HG03575 (cell line): ENCODE measurements at regions not wholly inside any gene's neighbourhood (a gene's known extent, or its start where the extent isn't known, plus 50 kb on each side); places are given as distances from the start of the nearest gene placed in this dataset.

Source experiments
- ATAC-seq: cut with Tn5 transposase; IDR thresholded peaks from one replicate; pipeline ENCODE4 v1.9.1; 2021; ENCODE audit not compliant: unreplicated experiment, insufficient number of reproducible peaks, low FRiP score; ENCODE audit errors: extremely low read depth

- no peak for ATAC-seq
These were observed 93.2 kb downstream of the PTCSC3 start for GRCh38 chr14:36083317-36083716.

GRCh38 chr14:36078080-36078479 lies 98.4 kb downstream of the PTCSC3 start:
- no peak for ATAC-seq

GRCh38 chr14:36076197-36076596 lies 100.3 kb downstream of the PTCSC3 start:
- no peak for ATAC-seq

- no peak for ATAC-seq
These were observed 101.3 kb downstream of the PTCSC3 start for GRCh38 chr14:36075203-36075602.

- no peak for ATAC-seq
These were observed 105.8 kb downstream of the PTCSC3 start for GRCh38 chr14:36070720-36071043.

GRCh38 chr14:36070031-36070719 lies 106.3 kb downstream of the PTCSC3 start:
- no peak for ATAC-seq

GRCh38 chr14:36069535-36069900 lies 107.0 kb downstream of the PTCSC3 start:
- no peak for ATAC-seq

- ATAC-seq: no peak
These were observed 107.6 kb downstream of the PTCSC3 start for GRCh38 chr14:36068777-36069534.

GRCh38 chr14:36067428-36068187 lies 108.9 kb downstream of the PTCSC3 start:
- ATAC-seq: no peak

GRCh38 chr14:36066636-36067035 lies 109.9 kb downstream of the PTCSC3 start:
- ATAC-seq: no peak

- no peak for ATAC-seq
These were observed 110.7 kb downstream of the PTCSC3 start for GRCh38 chr14:36065831-36066230.

- ATAC-seq: no peak
These were observed 117.0 kb downstream of the PTCSC3 start for GRCh38 chr14:36059531-36059930.

- ATAC-seq: no peak
These were observed 118.9 kb downstream of the PTCSC3 start for GRCh38 chr14:36057452-36058116.

- ATAC-seq: no peak
These were observed 119.7 kb downstream of the PTCSC3 start for GRCh38 chr14:36056845-36057244.

- no peak for ATAC-seq
These were observed 120.8 kb downstream of the PTCSC3 start for GRCh38 chr14:36055681-36056225.

- ATAC-seq: no peak
These were observed 121.5 kb downstream of the PTCSC3 start for GRCh38 chr14:36055052-36055378.

GRCh38 chr14:36054353-36055051 lies 122.0 kb downstream of the PTCSC3 start:
- no peak for ATAC-seq

- ATAC-seq: no peak
These were observed 123.8 kb downstream of the PTCSC3 start for GRCh38 chr14:36052681-36053080.

- no peak for ATAC-seq
These were observed 124.5 kb downstream of the PTCSC3 start for GRCh38 chr14:36052063-36052462.
